ENCODE measurements at regions not wholly inside any gene's neighbourhood (a gene's known extent, or its start where the extent isn't known, plus 50 kb on each side); places are given as distances from the start of the nearest gene placed in this dataset.

DNA sequence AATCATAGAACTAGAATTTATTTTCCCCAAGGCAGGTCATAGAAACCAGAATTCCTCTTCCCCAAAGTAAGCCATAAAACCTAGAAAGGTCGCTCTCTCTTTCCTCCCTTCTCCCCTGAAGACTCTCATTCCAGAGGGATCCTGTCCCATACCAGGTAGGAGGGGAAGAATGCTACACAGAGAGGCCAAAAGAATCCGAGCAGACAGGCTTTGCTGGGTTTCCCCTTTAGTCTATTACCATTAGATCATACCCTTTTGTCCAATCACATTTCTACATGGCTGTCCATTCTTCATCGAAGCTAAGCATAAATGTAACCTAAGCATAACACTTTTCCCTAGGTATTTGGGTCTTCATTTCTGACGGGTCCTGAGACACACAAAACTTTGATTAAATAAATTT lies 204.5 kb downstream of the SPTSSA start:
- TF ChIP-seq CTCF (IDR thresholded peaks at IDR 0.05) = no peak
- no peak for TF ChIP-seq POLR2A (IDR thresholded peaks at IDR 0.05)
- TF ChIP-seq EP300 (IDR thresholded peaks at IDR 0.05) = no peak
